HAP-1 (cell line): ENCODE measurements at regions not wholly inside any gene's neighbourhood (a gene's known extent, or its start where the extent isn't known, plus 50 kb on each side); places are given as distances from the start of the nearest gene placed in this dataset.

ENCODE experiments used
- DNase-seq, 2 experiments: peaks; one replicate each; pipeline ENCODE4 v3.0.0-alpha.2; 2016 to 2020; ENCODE audit warnings: low spot score in 2 of 2
- H3K27me3 ChIP-seq: fragments of 250-450 bp; sonication (Bioruptor Pico); 2 replicates; pipeline ENCODE4 v1.5.1; 2020; ENCODE audit warnings: low read depth, mild to moderate bottlenecking, moderate library complexity
- H3K36me3 ChIP-seq: fragments of 250-450 bp; sonication (Bioruptor Pico); replicated peaks from 2 replicates; pipeline ENCODE4 v1.5.1; 2020; ENCODE audit warnings: mild to moderate bottlenecking
- H3K4me1 ChIP-seq: fragments of 250-450 bp; sonication (Bioruptor Pico); 2 replicates; pipeline ENCODE4 v1.5.1; 2020; ENCODE audit warnings: mild to moderate bottlenecking
- H3K4me3 ChIP-seq: fragments of 250-450 bp; sonication (Bioruptor Pico); 2 replicates; pipeline ENCODE4 v1.5.1; 2020; ENCODE audit warnings: mild to moderate bottlenecking, moderate library complexity
- H3K9me3 ChIP-seq: fragments of 250-450 bp; sonication (Bioruptor Pico); 2 replicates; pipeline ENCODE4 v1.5.1; 2020; ENCODE audit warnings: mild to moderate bottlenecking, moderate library complexity
- in situ Hi-C: fragments of 300-500 bp; cut with MboI; formaldehyde crosslinking; loops from 3 replicates; pipeline ENCODE4 v1.14.3; 2020; ENCODE audit warnings: low sequenced_read_pairs, inconsistent platforms, mixed read lengths

- Histone ChIP-seq H3K4me1 (no peaks in the 10 kb centered on the region), H3K27me3 (no peaks in the 10 kb centered on the region), H3K36me3 (no peaks in the 10 kb centered on the region), H3K9me3 (no peaks in the 10 kb centered on the region), H3K4me3 (no peak overlapping the region)
- DNase-seq = no peak
- in situ Hi-C loops = no loop called here
Observed at GRCh38 chr5:130286971-130287370, 382.7 kb downstream of the CHSY3 start.

- H3K27me3 ChIP-seq = no peaks in the 10 kb centered on the region
Observed at GRCh38 chr5:130282049-130282448, 377.8 kb downstream of the CHSY3 start.

GRCh38 chr5:130280528-130281217, 376.4 kb downstream of the CHSY3 start:
- H3K36me3 ChIP-seq = no peaks in the 10 kb centered on the region
- in situ Hi-C loops = no loop called here
- no peaks in the 10 kb centered on the region for H3K4me1 ChIP-seq
- no peaks in the 10 kb centered on the region for H3K27me3 ChIP-seq
- DNase-seq = no peak
- H3K4me3 ChIP-seq = no peak overlapping the region
- H3K9me3 ChIP-seq = no peaks in the 10 kb centered on the region

More at GRCh38 chr5:130282049-130282448, 377.8 kb downstream of the CHSY3 start:
- DNase-seq = no peak
- H3K36me3 ChIP-seq = no peaks in the 10 kb centered on the region
- H3K4me3 ChIP-seq = no peak overlapping the region
- H3K9me3 ChIP-seq = no peaks in the 10 kb centered on the region
- no peaks in the 10 kb centered on the region for H3K4me1 ChIP-seq
- in situ Hi-C loops = no loop called here

- no peak for DNase-seq
- no peak overlapping the region for H3K4me3 ChIP-seq
- no peaks in the 10 kb centered on the region for H3K9me3 ChIP-seq
- H3K27me3 ChIP-seq = no peaks in the 10 kb centered on the region
- in situ Hi-C loops = no loop called here
- no peaks in the 10 kb centered on the region for H3K36me3 ChIP-seq
- H3K4me1 ChIP-seq = no peaks in the 10 kb centered on the region
Observed at GRCh38 chr5:130279386-130279785, 375.1 kb downstream of the CHSY3 start.

GRCh38 chr5:130278136-130278535, 373.9 kb downstream of the CHSY3 start:
- Histone ChIP-seq H3K27me3 (no peaks in the 10 kb centered on the region), H3K36me3 (no peaks in the 10 kb centered on the region), H3K4me3 (no peak overlapping the region), H3K9me3 (no peaks in the 10 kb centered on the region), H3K4me1 (no peaks in the 10 kb centered on the region)
- in situ Hi-C loops = no loop called here
- DNase-seq = no peak

GRCh38 chr5:130277522-130277921, 373.3 kb downstream of the CHSY3 start:
- Histone ChIP-seq H3K4me1 (no peaks in the 10 kb centered on the region), H3K36me3 (no peaks in the 10 kb centered on the region), H3K9me3 (no peaks in the 10 kb centered on the region), H3K27me3 (no peaks in the 10 kb centered on the region), H3K4me3 (no peak overlapping the region)
- in situ Hi-C loops = no loop called here
- no peak for DNase-seq

- H3K9me3 ChIP-seq = no peaks in the 10 kb centered on the region
- no peaks in the 10 kb centered on the region for H3K4me1 ChIP-seq
- H3K36me3 ChIP-seq = no peaks in the 10 kb centered on the region
- no peaks in the 10 kb centered on the region for H3K27me3 ChIP-seq
- H3K4me3 ChIP-seq = no peak overlapping the region
- DNase-seq = no peak
- in situ Hi-C loops = no loop called here
Observed at GRCh38 chr5:130277002-130277401, 372.7 kb downstream of the CHSY3 start.

GRCh38 chr5:130272837-130273236, 368.6 kb downstream of the CHSY3 start:
- DNase-seq = no peak
- Histone ChIP-seq H3K4me1 (no peaks in the 10 kb centered on the region), H3K4me3 (no peak overlapping the region), H3K27me3 (no peaks in the 10 kb centered on the region), H3K9me3 (no peaks in the 10 kb centered on the region), H3K36me3 (no peaks in the 10 kb centered on the region)
- in situ Hi-C loops = no loop called here

GRCh38 chr5:130270786-130271185, 366.5 kb downstream of the CHSY3 start:
- H3K4me3 ChIP-seq = no peak overlapping the region
- H3K9me3 ChIP-seq = no peaks in the 10 kb centered on the region
- in situ Hi-C loops = no loop called here
- H3K4me1 ChIP-seq = no peaks in the 10 kb centered on the region
- H3K27me3 ChIP-seq = no peaks in the 10 kb centered on the region
- no peaks in the 10 kb centered on the region for H3K36me3 ChIP-seq
- DNase-seq = no peak

- H3K4me3 ChIP-seq = no peak overlapping the region
- DNase-seq = no peak
- no peaks in the 10 kb centered on the region for H3K4me1 ChIP-seq
- H3K9me3 ChIP-seq = no peaks in the 10 kb centered on the region
- in situ Hi-C loops = no loop called here
- H3K36me3 ChIP-seq = no peaks in the 10 kb centered on the region
- H3K27me3 ChIP-seq = no peaks in the 10 kb centered on the region
Observed at GRCh38 chr5:130268489-130268888, 364.2 kb downstream of the CHSY3 start.

- in situ Hi-C loops = no loop called here
- no peak for DNase-seq
- Histone ChIP-seq H3K27me3 (no peaks in the 10 kb centered on the region), H3K4me1 (no peaks in the 10 kb centered on the region), H3K4me3 (no peak overlapping the region), H3K9me3 (no peaks in the 10 kb centered on the region), H3K36me3 (no peaks in the 10 kb centered on the region)
Observed at GRCh38 chr5:130267926-130268325, 363.7 kb downstream of the CHSY3 start.

GRCh38 chr5:130260481-130260880, 356.2 kb downstream of the CHSY3 start:
- no peaks in the 10 kb centered on the region for H3K4me1 ChIP-seq
- H3K27me3 ChIP-seq = no peaks in the 10 kb centered on the region
- no peak for DNase-seq
- H3K9me3 ChIP-seq = no peaks in the 10 kb centered on the region
- H3K36me3 ChIP-seq = no peaks in the 10 kb centered on the region
- in situ Hi-C loops = no loop called here
- no peak overlapping the region for H3K4me3 ChIP-seq

GRCh38 chr5:130251931-130252330, 347.7 kb downstream of the CHSY3 start:
- H3K4me1 ChIP-seq = no peaks in the 10 kb centered on the region
- H3K4me3 ChIP-seq = no peak overlapping the region
- in situ Hi-C loops = no loop called here
- H3K36me3 ChIP-seq = no peaks in the 10 kb centered on the region
- H3K27me3 ChIP-seq = no peaks in the 10 kb centered on the region
- no peaks in the 10 kb centered on the region for H3K9me3 ChIP-seq
- DNase-seq = no peak

GRCh38 chr5:130243641-130244040, 339.4 kb downstream of the CHSY3 start:
- no peaks in the 10 kb centered on the region for H3K27me3 ChIP-seq
- no peaks in the 10 kb centered on the region for H3K4me1 ChIP-seq
- in situ Hi-C loops = no loop called here
- H3K36me3 ChIP-seq = no peaks in the 10 kb centered on the region
- no peaks in the 10 kb centered on the region for H3K9me3 ChIP-seq
- DNase-seq = no peak
- H3K4me3 ChIP-seq = no peak overlapping the region

GRCh38 chr5:130237721-130238120, 333.5 kb downstream of the CHSY3 start:
- in situ Hi-C loops = no loop called here
- no peaks in the 10 kb centered on the region for H3K4me1 ChIP-seq

More at GRCh38 chr5:130237721-130238120, 333.5 kb downstream of the CHSY3 start:
- DNase-seq = no peak
- Histone ChIP-seq H3K27me3 (peaks cover 2% of the 10 kb centered on the region; the same call in 1 of the 2 replicates), H3K9me3 (no peaks in the 10 kb centered on the region), H3K36me3 (no peaks in the 10 kb centered on the region), H3K4me3 (no peak overlapping the region)
